ENCODE measurements at regions not wholly inside any gene's neighbourhood (a gene's known extent, or its start where the extent isn't known, plus 50 kb on each side); places are given as distances from the start of the nearest gene placed in this dataset.
"Not testable (repeated sequence)": the region's sequence is repeated elsewhere in the genome, so short reads cannot be mapped to it uniquely, and the experiment has no call there.

GRCh38 chr7:6951553-6951952 lies 125.5 kb upstream of the CCZ1B start:
- not testable (repeated sequence) for TF ChIP-seq ZFP36 (IDR thresholded peaks at IDR 0.05; ENCODE audit: borderline replicate concordance, partially characterized antibody); KDM1A (IDR thresholded peaks at IDR 0.05; ENCODE audit: low read depth); PBX3 (IDR thresholded peaks at IDR 0.05); POLR2A (IDR thresholded peaks at IDR 0.05; ENCODE audit: low read length); JUNB (IDR thresholded peaks at IDR 0.05); EP300 (IDR thresholded peaks at IDR 0.05)

Data from A549 (cell line).